H9 (cell line): ENCODE measurements at regions not wholly inside any gene's neighbourhood (a gene's known extent, or its start where the extent isn't known, plus 50 kb on each side); places are given as distances from the start of the nearest gene placed in this dataset.

Experiments
- DNase-seq: peaks from one replicate; pipeline ENCODE4 v3.0.0-alpha.2; 2017
- H2AFZ ChIP-seq: one replicate; pipeline ENCODE4 v1.6.1; 2013; ENCODE audit warnings: mild to moderate bottlenecking, low read length, control low read depth, moderate library complexity
- H2AK5ac ChIP-seq: 2 replicates; pipeline ENCODE4 v1.6.1; 2013; ENCODE audit warnings: low read length, control low read depth, mixed read lengths; ENCODE audit not compliant: insufficient read length
- H2BK120ac ChIP-seq: one replicate; pipeline ENCODE4 v1.6.1; 2013; ENCODE audit warnings: low read depth, mild to moderate bottlenecking, low read length, control low read depth, inconsistent platforms; ENCODE audit not compliant: poor library complexity, severe bottlenecking
- H2BK12ac ChIP-seq: 2 replicates; pipeline ENCODE4 v1.6.1; 2013; ENCODE audit warnings: low read length, control low read depth, mixed read lengths, low read depth; ENCODE audit not compliant: insufficient read length
- H2BK15ac ChIP-seq: 2 replicates; pipeline ENCODE4 v1.6.1; 2013; ENCODE audit warnings: low read depth, low read length, control low read depth
- H2BK20ac ChIP-seq: one replicate; pipeline ENCODE4 v1.6.1; 2013; ENCODE audit warnings: low read depth, mild to moderate bottlenecking, low read length, control low read depth, inconsistent platforms; ENCODE audit not compliant: poor library complexity, severe bottlenecking
- H2BK5ac ChIP-seq: 2 replicates; pipeline ENCODE4 v1.6.1; 2013; ENCODE audit warnings: low read length, control low read depth, mixed read lengths; ENCODE audit not compliant: insufficient read length
- H3K14ac ChIP-seq: 2 replicates; pipeline ENCODE4 v1.6.1; 2013; ENCODE audit warnings: low read length, control low read depth; ENCODE audit not compliant: insufficient read depth
- H3K18ac ChIP-seq: 2 replicates; pipeline ENCODE4 v1.6.1; 2013; ENCODE audit warnings: low read depth, mild to moderate bottlenecking, mixed read lengths, low read length, control low read depth; ENCODE audit not compliant: insufficient read length
- H3K23ac ChIP-seq: 2 replicates; pipeline ENCODE4 v1.6.1; 2013; ENCODE audit warnings: low read length, control low read depth, mixed read lengths, low read depth; ENCODE audit not compliant: insufficient read length
- H3K23me2 ChIP-seq: 2 replicates; pipeline ENCODE4 v1.6.1; 2013; ENCODE audit warnings: low read depth, mild to moderate bottlenecking, mixed read lengths, low read length, control low read depth; ENCODE audit not compliant: insufficient read length, poor library complexity, severe bottlenecking
- H3K27ac ChIP-seq: 2 replicates; pipeline ENCODE4 v1.5.1; 2013; ENCODE audit warnings: low read length, control low read depth, mixed read lengths, low read depth; ENCODE audit not compliant: insufficient read length
- H3K27me3 ChIP-seq: 2 replicates; pipeline ENCODE4 v1.6.1; 2013; ENCODE audit warnings: low read length, control low read depth, inconsistent platforms; ENCODE audit not compliant: insufficient read depth
- H3K4ac ChIP-seq: 2 replicates; pipeline ENCODE4 v1.6.1; 2013; ENCODE audit warnings: low read depth, mild to moderate bottlenecking, control low read depth, inconsistent platforms, low read length, moderate library complexity
- H3K4me1 ChIP-seq: 2 replicates; pipeline ENCODE4 v1.6.1; 2013; ENCODE audit warnings: low read length, control low read depth, inconsistent platforms; ENCODE audit not compliant: insufficient read depth
- H3K4me2 ChIP-seq: 2 replicates; pipeline ENCODE4 v1.6.1; 2013; ENCODE audit warnings: low read length, control low read depth, mixed read lengths; ENCODE audit not compliant: insufficient read length, insufficient read depth
- H3K56ac ChIP-seq: 2 replicates; pipeline ENCODE4 v1.6.1; 2013; ENCODE audit warnings: low read depth, mild to moderate bottlenecking, mixed read lengths, low read length, control low read depth; ENCODE audit not compliant: insufficient read length
- H3K79me1 ChIP-seq: 2 replicates; pipeline ENCODE4 v1.6.1; 2013; ENCODE audit warnings: low read depth, mild to moderate bottlenecking, moderate library complexity, low read length, control low read depth, inconsistent platforms; ENCODE audit not compliant: insufficient read depth, poor library complexity, severe bottlenecking
- H3K79me2 ChIP-seq: 2 replicates; pipeline ENCODE4 v1.6.1; 2013; ENCODE audit warnings: low read length, control low read depth, inconsistent platforms; ENCODE audit not compliant: insufficient read depth
- H3K9ac ChIP-seq: 2 replicates; pipeline ENCODE4 v1.6.1; 2013; ENCODE audit warnings: low read length, control low read depth, mixed read lengths; ENCODE audit not compliant: insufficient read length; ENCODE audit errors: extremely low read depth
- H3K9me3 ChIP-seq: one replicate; pipeline ENCODE4 v1.6.1; 2013; ENCODE audit warnings: low read depth, low read length, inconsistent platforms; ENCODE audit not compliant: control insufficient read depth
- H3T11ph ChIP-seq: one replicate; pipeline ENCODE4 v1.6.1; 2013; ENCODE audit warnings: mild to moderate bottlenecking, low read length, control low read depth, inconsistent platforms
- H4K20me1 ChIP-seq: one replicate; pipeline ENCODE4 v1.6.1; 2013; ENCODE audit not compliant: control insufficient read depth, insufficient read length, insufficient read depth
- H4K5ac ChIP-seq: 2 replicates; pipeline ENCODE4 v1.6.1; 2013; ENCODE audit warnings: low read depth, mild to moderate bottlenecking, mixed read lengths, low read length, control low read depth; ENCODE audit not compliant: insufficient read length
- H4K8ac ChIP-seq: replicated peaks from 2 replicates; pipeline ENCODE4 v1.6.1; 2013; ENCODE audit warnings: low read length, control low read depth, mixed read lengths, low read depth; ENCODE audit not compliant: insufficient read length
- H4K91ac ChIP-seq: 2 replicates; pipeline ENCODE4 v1.6.1; 2013; ENCODE audit warnings: low read depth, mild to moderate bottlenecking, moderate library complexity, mixed read lengths, low read length, control low read depth; ENCODE audit not compliant: insufficient read length
- H3K27ac Mint-ChIP-seq, 3 experiments: 2 replicates in 2 of 3; 3 replicates in 1 of 3; pipeline ENCODE4 v1.8.0; 2020 to 2021; ENCODE audit warnings: mixed read lengths in 3 of 3, mild to moderate bottlenecking in 1 of 3, moderate library complexity in 1 of 3
- H3K27me3 Mint-ChIP-seq: 2 replicates; pipeline ENCODE4 v1.8.0; 2021; ENCODE audit warnings: low read depth, mild to moderate bottlenecking, moderate library complexity, mixed read lengths
- H3K36me3 Mint-ChIP-seq, 3 experiments: 2 replicates in 2 of 3; 3 replicates in 1 of 3; pipeline ENCODE4 v1.8.0; 2020 to 2021; ENCODE audit warnings: low read depth in 3 of 3, mixed read lengths in 3 of 3; ENCODE audit not compliant: insufficient read depth in 1 of 3
- H3K4me1 Mint-ChIP-seq, 2 experiments: 2 replicates each; pipeline ENCODE4 v1.8.0; 2020; ENCODE audit warnings: mixed read lengths in 2 of 2
- H3K4me3 Mint-ChIP-seq, 2 experiments: 2 replicates in 1 of 2; 3 replicates in 1 of 2; pipeline ENCODE4 v1.8.0; 2020 to 2021; ENCODE audit warnings: mild to moderate bottlenecking in 2 of 2, mixed read lengths in 2 of 2, moderate library complexity in 1 of 2
- H3K9me3 Mint-ChIP-seq, 2 experiments: 2 replicates in 1 of 2; 3 replicates in 1 of 2; pipeline ENCODE4 v1.8.0; 2020; ENCODE audit warnings: mild to moderate bottlenecking in 2 of 2, mixed read lengths in 2 of 2, moderate library complexity in 1 of 2
- CTCF ChIP-seq: fragments of 200-600 bp; sonication (generic); conservative IDR thresholded peaks from 3 replicates; pipeline ENCODE4 v1.8.0; 2021; ENCODE audit warnings: antibody characterized with exemption, mild to moderate bottlenecking
- WGBS: extraction: QIAGEN DNeasy Blood & Tissue Kit; methylation state at CpG from one replicate; pipeline ENCODE4 v1.1.7; 2013; ENCODE audit warnings: missing lambda C conversion rate, low lambda C conversion rate, mixed read lengths; ENCODE audit not compliant: insufficient read length; ENCODE audit errors: extremely low coverage; 5-methylcytosine and 5-hydroxymethylcytosine counted together

- no peak overlapping the region for H2AFZ ChIP-seq
- H3K18ac ChIP-seq = no peak overlapping the region
- H3K27me3 ChIP-seq = no peaks in the 10 kb centered on the region
- no peak overlapping the region for H2BK20ac ChIP-seq
- H3K27me3 Mint-ChIP-seq = no peaks in the 10 kb centered on the region
- H2BK12ac ChIP-seq = no peak overlapping the region
- no peak overlapping the region for H3T11ph ChIP-seq
- no peak overlapping the region for H3K23ac ChIP-seq
- H3K79me2 ChIP-seq = no peaks in the 10 kb centered on the region
- H4K20me1 ChIP-seq = no peaks in the 10 kb centered on the region
- no peak overlapping the region for H3K4ac ChIP-seq
- no peak overlapping the region for H3K14ac ChIP-seq
- H3K36me3 Mint-ChIP-seq = no peaks in the 10 kb centered on the region
- no peak for DNase-seq
- H3K56ac ChIP-seq = no peak overlapping the region
- H3K9me3 Mint-ChIP-seq = no peaks in the 10 kb centered on the region
- no peak overlapping the region for H3K4me3 Mint-ChIP-seq
- WGBS = no CpG with 5 or more reads among the region's 8 CpGs
- no peak overlapping the region for H2AK5ac ChIP-seq
- H3K4me1 ChIP-seq = no peaks in the 10 kb centered on the region
- H3K23me2 ChIP-seq = no peaks in the 10 kb centered on the region
- no peak overlapping the region for H4K8ac ChIP-seq
- H3K9ac ChIP-seq = no peak overlapping the region
- H2BK120ac ChIP-seq = no peak overlapping the region
- H2BK5ac ChIP-seq = no peak overlapping the region
- no peak overlapping the region for H4K91ac ChIP-seq
- H3K27ac Mint-ChIP-seq = no peak overlapping the region
- no peak overlapping the region for H3K27ac ChIP-seq
- H3K4me1 Mint-ChIP-seq = peaks cover 0 to 7% of the 10 kb centered on the region in 2 experiments; a peak in 3 of 4 replicates
- no peak for TF ChIP-seq CTCF
- no peaks in the 10 kb centered on the region for H3K9me3 ChIP-seq
- no peak overlapping the region for H4K5ac ChIP-seq
- no peaks in the 10 kb centered on the region for H3K79me1 ChIP-seq
- H2BK15ac ChIP-seq = no peak overlapping the region
- H3K4me2 ChIP-seq = no peak overlapping the region
Observed at GRCh38 chr12:58443981-58444371, 476.3 kb downstream of the LRIG3 start.
